NCI-H345 treated with DMSO at 0.1 percent for 48 hours (cell line): ENCODE measurements at regions not wholly inside any gene's neighbourhood (a gene's known extent, or its start where the extent isn't known, plus 50 kb on each side); places are given as distances from the start of the nearest gene placed in this dataset.

Source experiments
- DNase-seq: peaks from one replicate; lab custom pipeline; 2025; ENCODE audit not compliant: unreplicated experiment; lab: John Stamatoyannopoulos, UW

DNA sequence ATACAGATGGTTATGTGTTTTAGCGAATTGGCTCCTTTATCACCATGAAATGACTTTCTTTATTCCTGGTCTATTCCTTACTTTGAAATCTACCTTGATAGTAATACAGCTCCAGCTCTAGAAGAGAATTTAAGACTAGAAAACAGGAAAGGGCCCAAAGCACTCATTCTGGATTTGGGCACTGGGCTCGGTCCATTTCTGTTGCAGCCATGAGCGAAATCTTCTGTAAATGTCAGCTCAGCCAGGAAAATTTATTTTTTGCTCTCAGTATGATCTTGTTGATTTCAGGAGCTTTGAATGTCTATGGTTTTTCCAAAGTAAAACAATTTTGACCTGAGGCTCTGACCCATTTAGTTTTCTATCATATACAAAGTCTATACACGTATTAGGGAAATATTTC is 104.1 kb downstream of the DIRAS2 start:
- DNase-seq: no peak

DNA sequence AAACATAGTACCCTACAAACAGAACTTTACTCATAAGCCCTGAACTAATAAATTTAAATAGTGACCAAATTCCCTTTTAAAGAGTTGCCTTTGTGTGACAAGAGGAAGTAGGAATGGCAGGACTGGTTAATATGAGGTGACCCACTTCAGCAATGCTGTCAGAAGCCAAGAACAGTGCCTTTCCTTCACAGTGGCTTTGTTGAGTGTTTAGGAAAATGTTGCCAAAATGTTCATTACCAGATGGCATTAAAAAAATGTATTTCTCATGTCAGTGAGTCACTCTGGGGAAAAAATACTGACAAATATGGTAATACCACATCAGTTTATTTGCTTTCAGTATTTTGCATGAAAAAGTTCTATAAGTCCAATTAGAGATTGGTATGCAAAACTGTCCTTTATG is 103.3 kb downstream of the DIRAS2 start:
- DNase-seq: no peak

DNA sequence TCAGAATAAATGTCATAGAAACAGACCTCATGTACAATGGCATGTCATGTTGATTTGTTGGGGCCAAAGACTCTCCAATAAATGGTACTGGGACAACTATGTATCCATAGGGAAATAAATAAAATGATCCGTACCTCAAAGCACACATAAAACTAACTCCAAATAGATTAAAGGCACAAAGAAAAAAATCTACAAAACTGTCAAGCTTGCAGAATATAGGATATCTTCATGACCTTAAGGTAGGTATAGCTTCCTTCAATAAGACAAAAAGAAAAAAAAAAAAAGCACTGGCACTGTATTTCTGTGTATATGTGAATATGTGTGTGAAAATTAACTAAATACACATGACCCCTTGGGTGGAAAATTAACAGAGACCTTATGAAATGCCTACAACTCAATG is 101.9 kb downstream of the DIRAS2 start:
- DNase-seq: no peak

DNA sequence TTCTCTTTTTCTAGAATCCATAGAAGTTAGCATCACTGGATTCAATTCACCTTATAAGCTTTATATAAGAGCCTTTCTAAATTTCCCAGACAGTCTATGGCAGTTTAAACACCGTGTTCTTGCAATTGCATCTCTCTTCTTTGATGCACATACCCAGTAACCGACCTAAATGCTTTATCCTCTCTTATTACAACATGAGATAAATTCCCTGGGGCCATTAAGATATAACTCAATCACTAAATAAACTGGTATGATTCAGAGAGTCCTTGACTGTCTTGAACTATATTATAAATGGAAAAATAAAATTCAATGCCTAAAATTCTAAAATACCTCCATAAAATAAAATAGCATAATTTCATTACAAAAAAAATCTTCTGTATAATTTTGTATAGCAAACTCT is 98.1 kb downstream of the DIRAS2 start:
- DNase-seq: no peak

DNA sequence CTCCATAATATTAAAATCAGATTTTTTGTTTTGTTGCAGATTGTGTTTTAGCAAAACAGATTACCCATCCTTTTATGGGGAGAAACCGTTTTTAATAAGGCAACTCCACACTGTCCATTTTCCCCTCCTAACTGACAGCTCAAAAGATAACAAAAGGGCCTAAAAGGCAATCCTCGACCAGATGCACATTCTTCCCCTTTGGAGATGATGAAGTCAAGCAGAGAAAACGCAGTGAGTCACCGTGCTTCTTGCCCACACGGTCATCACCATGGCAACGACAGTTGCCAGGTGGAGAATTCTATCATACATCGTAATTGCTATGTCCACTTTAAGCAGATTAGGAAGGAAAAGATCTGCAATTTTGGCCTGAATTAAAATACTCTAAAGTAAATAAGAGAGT is 96.4 kb downstream of the DIRAS2 start:
- peak; percentile 17 for DNase-seq

DNA sequence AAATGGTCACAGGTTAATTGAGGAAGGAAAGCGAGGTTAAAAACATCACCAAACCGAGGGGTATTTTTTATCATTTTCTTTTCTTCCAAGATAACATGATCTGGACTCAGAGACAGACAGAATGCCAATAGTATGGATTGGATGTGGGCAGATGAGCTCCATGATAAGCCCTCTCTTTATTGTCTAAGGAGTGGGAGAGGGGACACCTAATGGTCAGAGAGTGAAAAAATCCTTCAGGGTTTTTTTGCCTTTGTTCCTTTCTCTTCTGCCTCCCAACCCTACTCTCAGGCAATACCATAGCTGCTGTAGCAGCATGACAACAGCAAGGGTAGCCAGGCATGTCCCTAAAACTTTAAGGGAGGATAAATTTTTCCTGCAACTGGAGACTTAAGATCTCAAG is 94.7 kb downstream of the DIRAS2 start:
- no peak for DNase-seq

DNA sequence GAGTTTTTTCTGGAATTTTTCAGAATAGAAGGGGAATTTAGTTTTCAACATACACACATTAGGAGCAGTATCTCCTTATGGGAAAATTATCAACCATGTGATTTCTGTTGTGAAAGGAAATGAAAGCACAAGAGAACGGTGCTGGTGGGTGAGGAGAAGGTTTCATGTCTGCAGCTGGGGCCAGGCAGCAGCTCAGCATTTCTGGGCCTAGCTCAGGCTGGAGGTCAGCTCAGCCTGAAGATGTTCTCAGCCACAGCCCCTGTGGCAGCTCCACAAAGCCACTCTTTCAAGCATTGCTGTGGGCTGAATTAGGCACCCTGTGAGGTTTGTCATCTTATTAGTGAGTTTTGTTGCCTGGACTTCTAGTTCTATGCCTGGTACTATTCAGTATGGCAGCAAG is 90.3 kb downstream of the DIRAS2 start:
- no peak for DNase-seq

DNA sequence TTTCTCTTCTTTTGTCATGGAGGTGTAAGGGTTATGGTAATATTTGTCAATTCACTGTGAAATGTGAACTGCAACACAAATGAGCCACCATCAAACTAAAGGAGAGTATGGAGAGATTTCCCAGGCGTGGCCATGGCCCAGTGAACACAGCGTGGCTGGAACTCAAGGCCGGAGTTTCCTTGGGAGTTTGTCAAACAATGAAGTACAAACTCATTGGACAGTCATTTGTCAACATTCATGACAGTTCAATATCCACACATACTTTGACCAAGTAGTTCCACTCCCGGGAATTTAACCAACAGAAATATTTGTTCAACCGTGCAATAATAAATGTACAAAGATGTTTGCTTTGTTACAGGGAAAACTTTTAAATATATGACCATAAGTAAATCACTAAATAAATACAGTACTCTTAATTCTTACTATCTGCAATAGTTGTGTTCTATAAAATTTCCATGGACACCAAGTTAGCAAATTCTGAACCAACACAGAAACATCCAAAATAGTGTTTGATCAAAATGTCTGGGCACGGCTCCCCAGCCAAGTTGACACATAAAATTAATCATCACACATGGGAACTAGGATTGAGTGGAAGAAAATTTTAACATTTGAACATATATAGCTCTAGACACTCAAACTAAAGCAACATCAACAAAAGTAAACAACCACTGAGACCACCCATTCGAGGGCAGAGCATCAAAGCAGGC is 87.1 kb downstream of the DIRAS2 start:
- DNase-seq: no peak

DNA sequence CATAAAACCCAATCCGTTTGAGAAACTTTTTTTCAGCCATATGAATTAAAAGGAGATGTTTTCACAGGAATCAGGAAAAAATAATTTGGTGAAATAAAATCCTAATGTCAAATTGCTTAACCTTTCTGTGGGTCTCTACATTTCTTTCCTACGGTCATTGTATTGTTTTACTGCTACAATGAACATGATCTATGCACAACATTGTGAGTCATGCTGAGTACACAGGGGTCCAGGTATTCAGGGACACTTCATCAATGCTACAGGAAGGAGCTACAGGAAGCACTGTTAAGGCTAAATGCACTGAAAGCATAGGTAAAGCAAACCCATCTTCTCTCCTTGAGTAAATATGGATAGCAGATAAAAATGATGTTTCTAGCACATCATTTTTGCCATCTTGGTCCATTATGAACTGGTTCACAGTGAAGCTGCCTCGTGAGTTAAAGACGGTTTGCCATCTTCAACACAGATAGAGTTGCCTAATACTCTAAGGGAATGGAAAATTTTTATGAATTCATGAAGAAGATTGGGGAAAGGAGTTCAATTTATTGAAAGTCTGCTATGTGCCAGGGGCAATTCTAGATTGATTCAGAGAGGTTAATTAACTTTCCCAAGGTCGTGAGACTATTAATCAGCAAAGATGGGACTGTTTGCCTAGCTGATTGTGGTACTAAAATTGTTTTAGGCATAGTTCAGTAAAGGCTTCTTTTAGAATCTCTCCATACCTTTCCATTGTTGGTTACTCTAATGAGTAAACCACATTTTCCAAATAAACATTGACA is 85.5 kb downstream of the DIRAS2 start:
- DNase-seq: no peak

DNA sequence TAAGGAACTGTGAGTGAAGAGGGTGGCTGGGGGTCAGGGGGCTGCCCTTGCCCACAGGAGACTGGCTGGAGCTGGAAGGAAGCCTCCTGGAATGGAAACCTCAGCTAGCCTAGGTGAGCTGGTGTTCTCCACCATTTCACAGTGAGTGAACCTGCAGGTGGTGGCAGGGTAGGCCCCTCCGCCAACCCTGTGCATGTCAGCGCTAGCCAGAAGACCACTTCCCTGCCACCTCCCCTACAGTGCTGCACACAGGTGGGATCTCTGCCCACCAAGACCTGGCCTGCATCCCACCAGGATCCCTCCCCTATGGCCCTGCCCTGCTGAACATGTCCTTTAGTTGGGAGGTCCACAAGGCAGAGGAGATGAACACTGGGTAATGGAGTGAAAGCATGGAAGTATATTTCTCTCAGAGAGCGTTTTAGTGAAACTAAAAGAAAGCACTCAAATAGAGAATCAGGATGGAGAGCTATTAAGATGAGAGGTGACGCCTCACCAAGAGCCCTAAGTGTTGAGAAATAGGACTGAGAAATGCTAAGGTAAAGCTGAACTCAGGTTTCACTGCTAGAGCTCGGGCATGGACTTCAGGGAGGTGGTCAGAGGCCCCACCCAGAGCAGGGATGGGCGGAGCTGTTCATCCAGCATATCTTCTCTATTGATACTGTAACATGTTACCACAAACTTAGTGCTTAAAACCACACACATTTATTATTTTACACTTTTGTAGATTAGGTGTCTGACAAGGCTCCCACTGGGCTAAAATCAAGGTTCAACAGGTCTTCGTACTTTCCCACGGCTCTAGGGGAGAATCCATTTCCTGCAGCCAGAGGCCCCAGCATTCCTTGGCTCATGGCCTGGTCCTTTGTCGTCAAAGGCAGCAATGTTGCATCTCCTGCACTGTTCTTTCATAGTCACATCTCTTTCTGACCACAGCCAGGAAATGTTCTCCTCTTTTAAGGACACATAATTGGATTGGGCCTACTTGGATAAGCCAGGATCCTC is 83.2 kb downstream of the DIRAS2 start:
- DNase-seq: no peak
